GM23248 (cell line): ENCODE measurements at regions not wholly inside any gene's neighbourhood (a gene's known extent, or its start where the extent isn't known, plus 50 kb on each side); places are given as distances from the start of the nearest gene placed in this dataset.

Experiments
- DNase-seq: peaks from one replicate; pipeline ENCODE4 v3.0.0-alpha.2; 2015
- H2AFZ ChIP-seq: fragments of 200-600 bp; sonication (generic); 2 replicates; pipeline ENCODE4 v1.6.1; 2016; ENCODE audit warnings: antibody characterized with exemption
- H3F3A ChIP-seq: fragments of 200-600 bp; sonication (generic); 2 replicates; pipeline ENCODE4 v1.6.1; 2016; ENCODE audit warnings: mild to moderate bottlenecking, antibody characterized with exemption, mixed run types; ENCODE audit not compliant: insufficient read depth
- H3K27ac ChIP-seq: fragments of 200-600 bp; sonication (generic); 2 replicates; pipeline ENCODE4 v1.5.1; 2016; ENCODE audit warnings: mild to moderate bottlenecking
- H3K27me3 ChIP-seq: fragments of 200-600 bp; sonication (generic); replicated peaks from 2 replicates; pipeline ENCODE4 v1.6.1; 2016; ENCODE audit warnings: mild to moderate bottlenecking; ENCODE audit not compliant: insufficient read depth
- H3K36me3 ChIP-seq: fragments of 200-600 bp; sonication (generic); 2 replicates; pipeline ENCODE4 v1.6.1; 2016; ENCODE audit warnings: low read depth, mild to moderate bottlenecking
- H3K4me1 ChIP-seq: fragments of 200-600 bp; sonication (generic); 2 replicates; pipeline ENCODE4 v1.6.1; 2016; ENCODE audit warnings: mild to moderate bottlenecking; ENCODE audit not compliant: insufficient read depth
- H3K4me2 ChIP-seq: fragments of 200-600 bp; sonication (generic); one replicate; pipeline ENCODE4 v1.6.1; 2016; ENCODE audit warnings: mild to moderate bottlenecking; ENCODE audit not compliant: unreplicated experiment
- H3K4me3 ChIP-seq: fragments of 200-600 bp; sonication (generic); 2 replicates; pipeline ENCODE4 v1.5.1; 2016; ENCODE audit warnings: mild to moderate bottlenecking
- H3K79me2 ChIP-seq: fragments of 200-600 bp; sonication (generic); 2 replicates; pipeline ENCODE4 v1.6.1; 2016; ENCODE audit warnings: mild to moderate bottlenecking; ENCODE audit not compliant: insufficient read depth
- H3K9ac ChIP-seq: fragments of 200-600 bp; sonication (generic); 2 replicates; pipeline ENCODE4 v1.6.1; 2016; ENCODE audit warnings: mild to moderate bottlenecking
- H3K9me2 ChIP-seq: fragments of 200-600 bp; sonication (generic); 2 replicates; pipeline ENCODE4 v1.6.1; 2016; ENCODE audit warnings: mixed run types, mild to moderate bottlenecking, moderate library complexity; ENCODE audit not compliant: insufficient read depth
- H3K9me3 ChIP-seq: fragments of 200-600 bp; sonication (generic); one replicate; pipeline ENCODE4 v1.6.1; 2017; ENCODE audit warnings: low read depth
- H4K20me1 ChIP-seq: fragments of 200-600 bp; sonication (generic); 2 replicates; pipeline ENCODE4 v1.6.0; 2016; ENCODE audit not compliant: insufficient read depth
- EZH2 ChIP-seq: fragments of 200-600 bp; sonication (generic); IDR thresholded peaks from 2 replicates; pipeline ENCODE4 v1.6.1; 2018; ENCODE audit warnings: antibody characterized with exemption, mild to moderate bottlenecking; ENCODE audit not compliant: insufficient read depth, poor library complexity, severe bottlenecking
- EZH2phosphoT487 ChIP-seq: fragments of 200-600 bp; sonication (generic); IDR thresholded peaks from 2 replicates; pipeline ENCODE4 v1.6.1; 2018; ENCODE audit warnings: antibody characterized with exemption, moderate library complexity, mild to moderate bottlenecking, low read depth; ENCODE audit not compliant: insufficient read depth
- WGBS, 2 experiments: methylation state at CpG; one replicate each; pipeline ENCODE4 v1.1.6; 2015 to 2017; ENCODE audit warnings: low lambda C conversion rate in 2 of 2, low coverage in 1 of 2; ENCODE audit errors: missing lambda C conversion rate in 2 of 2; 5-methylcytosine and 5-hydroxymethylcytosine counted together
- in situ Hi-C: fragments of 300-500 bp; cut with MboI; formaldehyde crosslinking; loops from 2 replicates; pipeline ENCODE4 v1.15.0; 2020

GRCh38 chr3:161444694-161445077, 51.9 kb upstream of the OTOL1 start:
- Histone ChIP-seq H3K4me1 (no peaks in the 10 kb centered on the region), H3K4me2 (no peak overlapping the region), H4K20me1 (no peaks in the 10 kb centered on the region), H3K79me2 (no peaks in the 10 kb centered on the region), H3K9me3 (no peaks in the 10 kb centered on the region), H3K27me3 (no peaks in the 10 kb centered on the region), H3K9me2 (no peaks in the 10 kb centered on the region), H3F3A (no peaks in the 10 kb centered on the region), H3K36me3 (no peaks in the 10 kb centered on the region), H3K4me3 (no peak overlapping the region), H2AFZ (no peak overlapping the region), H3K27ac (no peak overlapping the region), H3K9ac (no peak overlapping the region)
- in situ Hi-C loops, result no loop called here
- WGBS, 2 experiments, result 14 to 19% methylated on average over 3 of the region's 3 CpGs
- no peak for DNase-seq
- TF ChIP-seq EZH2phosphoT487 (no peak), EZH2 (no peak)

DNA sequence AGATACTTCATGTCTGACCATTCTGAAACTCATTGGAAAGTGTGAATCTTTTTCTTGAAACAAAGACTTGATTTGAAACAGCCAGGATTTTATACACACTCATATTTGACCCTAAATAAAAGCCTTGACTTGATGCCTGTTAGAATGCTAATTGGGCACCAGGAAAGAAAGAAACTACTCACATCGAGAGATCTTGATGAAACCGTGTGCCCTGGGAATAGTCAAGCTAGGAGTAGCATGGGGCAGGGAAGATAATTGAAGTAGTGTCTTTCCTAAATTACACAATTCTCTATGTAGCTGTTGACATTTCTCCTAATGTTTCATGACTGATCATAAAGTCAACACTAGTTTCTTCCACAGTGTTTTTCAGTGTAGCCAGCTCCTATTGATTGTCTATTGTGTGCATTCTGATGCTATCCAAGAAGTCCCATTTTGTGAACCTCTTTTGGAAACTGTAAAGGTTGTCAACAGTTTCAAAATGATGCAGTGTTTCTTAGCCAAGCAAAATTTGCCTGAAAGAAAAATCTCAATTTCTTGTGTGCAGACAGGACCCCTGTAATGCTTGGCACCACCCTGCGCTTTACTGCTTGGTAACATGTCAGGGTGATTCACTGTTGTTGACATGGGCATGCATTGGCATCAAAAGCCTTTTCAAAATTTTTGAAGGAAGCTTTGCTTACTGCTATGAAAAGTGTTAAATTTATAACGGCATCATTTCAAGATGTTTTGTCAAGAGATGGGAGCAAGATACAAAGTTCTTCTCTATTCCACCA, 52.5 kb upstream of the OTOL1 start:
- Histone ChIP-seq H3K9me2 (no peaks in the 10 kb centered on the region), H3K9me3 (no peaks in the 10 kb centered on the region), H3K4me3 (no peak overlapping the region), H2AFZ (no peak overlapping the region), H3K27me3 (no peaks in the 10 kb centered on the region), H3K27ac (no peak overlapping the region), H3K79me2 (no peaks in the 10 kb centered on the region), H4K20me1 (no peaks in the 10 kb centered on the region), H3K9ac (no peak overlapping the region), H3F3A (no peaks in the 10 kb centered on the region), H3K4me1 (no peaks in the 10 kb centered on the region), H3K4me2 (no peak overlapping the region), H3K36me3 (no peaks in the 10 kb centered on the region)
- DNase-seq, result no peak
- in situ Hi-C loops, result no loop called here
- WGBS, 2 experiments, result 39 to 46% methylated on average over 4 of the region's 4 CpGs
- TF ChIP-seq EZH2phosphoT487 (no peak), EZH2 (no peak)

- H3K4me2 ChIP-seq, result no peak overlapping the region
- H2AFZ ChIP-seq, result no peak overlapping the region
- DNase-seq, result no peak
- TF ChIP-seq EZH2 (no peak), EZH2phosphoT487 (no peak)
- no peak overlapping the region for H3K4me3 ChIP-seq
- no peaks in the 10 kb centered on the region for H3K79me2 ChIP-seq
- no peaks in the 10 kb centered on the region for H3K9me3 ChIP-seq
- no peaks in the 10 kb centered on the region for H3F3A ChIP-seq
- no peaks in the 10 kb centered on the region for H3K4me1 ChIP-seq
- no peaks in the 10 kb centered on the region for H3K9me2 ChIP-seq
- no peak overlapping the region for H3K9ac ChIP-seq
- in situ Hi-C loops, result no loop called here
- no peaks in the 10 kb centered on the region for H3K36me3 ChIP-seq
- H4K20me1 ChIP-seq, result no peaks in the 10 kb centered on the region
- peaks cover 5% of the 10 kb centered on the region; the same call in 1 of the 2 replicates for H3K27me3 ChIP-seq
- H3K27ac ChIP-seq, result no peak overlapping the region
- 57 to 61% methylated on average over 4 of the region's 4 CpGs for WGBS, 2 experiments
These were observed 59.0 kb upstream of the SPTSSB start for GRCh38 chr3:161430307-161430706.

DNA sequence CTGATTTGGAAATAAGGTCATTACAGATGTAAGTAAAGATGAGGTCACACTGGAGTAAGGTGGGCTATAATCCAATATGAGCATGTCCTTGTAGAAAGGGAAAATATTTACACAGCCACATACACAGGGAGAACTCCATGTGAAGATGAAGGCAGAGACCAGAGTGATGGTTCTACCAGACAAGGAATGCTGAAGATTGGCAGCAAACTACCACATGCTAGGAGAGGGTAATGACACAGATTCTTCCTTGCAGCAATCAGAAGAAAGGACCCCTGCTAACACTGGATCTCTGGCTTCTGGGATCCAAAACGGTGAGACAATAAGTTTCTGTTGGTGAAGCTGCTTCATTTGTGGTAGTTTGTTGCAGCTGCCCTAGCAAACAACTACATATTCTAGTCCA, 56.0 kb upstream of the SPTSSB start:
- no peaks in the 10 kb centered on the region for H3K9me2 ChIP-seq
- no peaks in the 10 kb centered on the region for H3K36me3 ChIP-seq
- H2AFZ ChIP-seq, result no peak overlapping the region
- H3K4me2 ChIP-seq, result no peak overlapping the region
- no peak overlapping the region for H3K27ac ChIP-seq
- DNase-seq, result no peak
- no peaks in the 10 kb centered on the region for H3K9me3 ChIP-seq
- H3K4me3 ChIP-seq, result no peak overlapping the region
- no peaks in the 10 kb centered on the region for H4K20me1 ChIP-seq
- no peaks in the 10 kb centered on the region for H3K4me1 ChIP-seq
- peaks cover 5% of the 10 kb centered on the region; the same call in 1 of the 2 replicates for H3K27me3 ChIP-seq
- no peaks in the 10 kb centered on the region for H3K79me2 ChIP-seq
- H3K9ac ChIP-seq, result no peak overlapping the region
- in situ Hi-C loops, result no loop called here
- TF ChIP-seq EZH2 (no peak), EZH2phosphoT487 (no peak)
- WGBS, 2 experiments, result 0% methylated on average over 1 of the region's 1 CpG
- H3F3A ChIP-seq, result no peaks in the 10 kb centered on the region
